Ovary (tissue), 3 donors: ENCODE measurements at regions not wholly inside any gene's neighbourhood (a gene's known extent, or its start where the extent isn't known, plus 50 kb on each side); places are given as distances from the start of the nearest gene placed in this dataset.

Experiments used
- POLR2A ChIP-seq: fragments of 450-650 bp; IDR thresholded peaks from one replicate; pipeline ENCODE4 v1.6.1; 2017; ENCODE audit warnings: antibody characterized with exemption, mild to moderate bottlenecking, moderate library complexity
- TF ChIP-seq, protein P1 (sequence below), 3 donors: fragments of 450-650 bp in 2 of 3; fragments of 200-600 bp in 1 of 3; IDR thresholded peaks; one replicate each; pipeline versions ENCODE4 v1.5.1 to v1.8.0; 2016 to 2022; ENCODE audit warnings: antibody characterized with exemption in 3 of 3, mild to moderate bottlenecking in 1 of 3
- donor health status: DM: no; HTN: no; CAD: no.

GRCh38 chr6:114712129-114712662 lies 369.4 kb upstream of the HS3ST5 start:
- TF ChIP-seq, protein P1, sequence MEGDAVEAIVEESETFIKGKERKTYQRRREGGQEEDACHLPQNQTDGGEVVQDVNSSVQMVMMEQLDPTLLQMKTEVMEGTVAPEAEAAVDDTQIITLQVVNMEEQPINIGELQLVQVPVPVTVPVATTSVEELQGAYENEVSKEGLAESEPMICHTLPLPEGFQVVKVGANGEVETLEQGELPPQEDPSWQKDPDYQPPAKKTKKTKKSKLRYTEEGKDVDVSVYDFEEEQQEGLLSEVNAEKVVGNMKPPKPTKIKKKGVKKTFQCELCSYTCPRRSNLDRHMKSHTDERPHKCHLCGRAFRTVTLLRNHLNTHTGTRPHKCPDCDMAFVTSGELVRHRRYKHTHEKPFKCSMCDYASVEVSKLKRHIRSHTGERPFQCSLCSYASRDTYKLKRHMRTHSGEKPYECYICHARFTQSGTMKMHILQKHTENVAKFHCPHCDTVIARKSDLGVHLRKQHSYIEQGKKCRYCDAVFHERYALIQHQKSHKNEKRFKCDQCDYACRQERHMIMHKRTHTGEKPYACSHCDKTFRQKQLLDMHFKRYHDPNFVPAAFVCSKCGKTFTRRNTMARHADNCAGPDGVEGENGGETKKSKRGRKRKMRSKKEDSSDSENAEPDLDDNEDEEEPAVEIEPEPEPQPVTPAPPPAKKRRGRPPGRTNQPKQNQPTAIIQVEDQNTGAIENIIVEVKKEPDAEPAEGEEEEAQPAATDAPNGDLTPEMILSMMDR (IDR thresholded peaks at IDR 0.05), result no peak
- TF ChIP-seq POLR2A, result no peak
